Ishikawa (cell line): ENCODE measurements at regions not wholly inside any gene's neighbourhood (a gene's known extent, or its start where the extent isn't known, plus 50 kb on each side); places are given as distances from the start of the nearest gene placed in this dataset.

Experiments used
- CEBPB ChIP-seq: IDR thresholded peaks from 2 replicates; pipeline ENCODE4 v1.6.1; 2012
- CREB1 ChIP-seq: IDR thresholded peaks from 2 replicates; pipeline ENCODE4 v1.6.1; 2012; ENCODE audit warnings: low read depth
- EP300 ChIP-seq: IDR thresholded peaks from 2 replicates; pipeline ENCODE4 v1.6.1; 2012; ENCODE audit warnings: borderline replicate concordance
- FOXM1 ChIP-seq: IDR thresholded peaks from 2 replicates; pipeline ENCODE4 v1.6.1; 2012; ENCODE audit warnings: low read depth, borderline replicate concordance
- NFIC ChIP-seq: IDR thresholded peaks from 2 replicates; pipeline ENCODE4 v1.6.1; 2012
- RAD21 ChIP-seq: IDR thresholded peaks from 2 replicates; pipeline ENCODE4 v1.6.1; 2012; ENCODE audit warnings: low read depth
- TAF1 ChIP-seq: IDR thresholded peaks from 2 replicates; pipeline ENCODE4 v1.6.1; 2012; ENCODE audit warnings: low read depth, mild to moderate bottlenecking
- TCF12 ChIP-seq: IDR thresholded peaks from 2 replicates; pipeline ENCODE4 v1.6.1; 2012; ENCODE audit warnings: low read depth
- TEAD4 ChIP-seq: IDR thresholded peaks from 2 replicates; pipeline ENCODE4 v1.6.1; 2012
- YY1 ChIP-seq: IDR thresholded peaks from 2 replicates; pipeline ENCODE4 v1.6.1; 2012; ENCODE audit warnings: low read depth
- ZBTB7A ChIP-seq: IDR thresholded peaks from 2 replicates; pipeline ENCODE4 v1.6.1; 2012; ENCODE audit warnings: low read depth
- TF ChIP-seq, protein P1 (sequence below): IDR thresholded peaks from 2 replicates; pipeline ENCODE4 v1.6.1; 2012
- TF ChIP-seq, protein P2 (sequence below): IDR thresholded peaks from 2 replicates; pipeline ENCODE4 v1.6.1; 2012; ENCODE audit warnings: low read depth, mild to moderate bottlenecking
- TF ChIP-seq, protein P3 (sequence below): IDR thresholded peaks from 2 replicates; pipeline ENCODE4 v1.6.1; 2012

DNA sequence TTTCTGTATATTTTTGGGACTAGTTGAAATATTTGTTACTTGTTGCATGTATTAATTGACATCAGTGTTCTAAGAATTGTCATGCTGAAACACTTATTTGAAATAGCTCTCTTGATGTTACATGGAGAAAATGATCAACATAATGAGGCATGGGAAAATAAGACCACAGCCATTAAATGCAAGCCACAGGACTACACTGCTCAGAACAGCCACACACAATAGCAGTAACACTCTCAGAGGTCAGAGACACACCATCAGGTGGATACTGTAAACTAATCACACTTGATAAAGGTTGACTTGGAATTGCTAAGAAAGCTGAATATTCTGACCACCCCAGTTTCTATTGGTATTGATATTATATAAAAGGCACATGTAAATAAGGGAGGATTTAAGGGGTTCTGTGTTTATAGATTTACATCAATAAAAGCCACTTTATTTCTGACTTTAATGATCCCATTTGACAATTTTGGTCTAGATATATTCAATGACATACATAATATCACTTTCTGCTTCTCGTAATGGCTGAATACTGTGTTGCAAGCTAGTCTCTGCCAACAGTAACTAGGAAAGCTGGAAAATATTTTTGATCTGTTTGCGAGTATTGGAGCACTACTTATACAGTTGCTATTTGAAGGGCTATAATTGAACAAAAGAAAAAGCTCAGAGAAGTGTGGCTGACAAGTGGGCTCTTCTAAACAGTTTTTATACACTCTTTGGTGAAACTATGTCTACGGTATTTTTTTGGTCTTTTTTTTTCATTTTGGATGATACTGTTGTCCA is 876.5 kb upstream of the INTU start:
- TF ChIP-seq, protein P1, sequence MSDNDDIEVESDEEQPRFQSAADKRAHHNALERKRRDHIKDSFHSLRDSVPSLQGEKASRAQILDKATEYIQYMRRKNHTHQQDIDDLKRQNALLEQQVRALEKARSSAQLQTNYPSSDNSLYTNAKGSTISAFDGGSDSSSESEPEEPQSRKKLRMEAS: no peak
- TF ChIP-seq TCF12 (no peak), FOXM1 (no peak), CREB1 (no peak), EP300 (no peak), TAF1 (no peak), RAD21 (no peak), NFIC (no peak), YY1 (no peak), CEBPB (no peak), TEAD4 (no peak), ZBTB7A (no peak)
- TF ChIP-seq, protein P2, sequence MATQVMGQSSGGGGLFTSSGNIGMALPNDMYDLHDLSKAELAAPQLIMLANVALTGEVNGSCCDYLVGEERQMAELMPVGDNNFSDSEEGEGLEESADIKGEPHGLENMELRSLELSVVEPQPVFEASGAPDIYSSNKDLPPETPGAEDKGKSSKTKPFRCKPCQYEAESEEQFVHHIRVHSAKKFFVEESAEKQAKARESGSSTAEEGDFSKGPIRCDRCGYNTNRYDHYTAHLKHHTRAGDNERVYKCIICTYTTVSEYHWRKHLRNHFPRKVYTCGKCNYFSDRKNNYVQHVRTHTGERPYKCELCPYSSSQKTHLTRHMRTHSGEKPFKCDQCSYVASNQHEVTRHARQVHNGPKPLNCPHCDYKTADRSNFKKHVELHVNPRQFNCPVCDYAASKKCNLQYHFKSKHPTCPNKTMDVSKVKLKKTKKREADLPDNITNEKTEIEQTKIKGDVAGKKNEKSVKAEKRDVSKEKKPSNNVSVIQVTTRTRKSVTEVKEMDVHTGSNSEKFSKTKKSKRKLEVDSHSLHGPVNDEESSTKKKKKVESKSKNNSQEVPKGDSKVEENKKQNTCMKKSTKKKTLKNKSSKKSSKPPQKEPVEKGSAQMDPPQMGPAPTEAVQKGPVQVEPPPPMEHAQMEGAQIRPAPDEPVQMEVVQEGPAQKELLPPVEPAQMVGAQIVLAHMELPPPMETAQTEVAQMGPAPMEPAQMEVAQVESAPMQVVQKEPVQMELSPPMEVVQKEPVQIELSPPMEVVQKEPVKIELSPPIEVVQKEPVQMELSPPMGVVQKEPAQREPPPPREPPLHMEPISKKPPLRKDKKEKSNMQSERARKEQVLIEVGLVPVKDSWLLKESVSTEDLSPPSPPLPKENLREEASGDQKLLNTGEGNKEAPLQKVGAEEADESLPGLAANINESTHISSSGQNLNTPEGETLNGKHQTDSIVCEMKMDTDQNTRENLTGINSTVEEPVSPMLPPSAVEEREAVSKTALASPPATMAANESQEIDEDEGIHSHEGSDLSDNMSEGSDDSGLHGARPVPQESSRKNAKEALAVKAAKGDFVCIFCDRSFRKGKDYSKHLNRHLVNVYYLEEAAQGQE: no peak
- TF ChIP-seq, protein P3, sequence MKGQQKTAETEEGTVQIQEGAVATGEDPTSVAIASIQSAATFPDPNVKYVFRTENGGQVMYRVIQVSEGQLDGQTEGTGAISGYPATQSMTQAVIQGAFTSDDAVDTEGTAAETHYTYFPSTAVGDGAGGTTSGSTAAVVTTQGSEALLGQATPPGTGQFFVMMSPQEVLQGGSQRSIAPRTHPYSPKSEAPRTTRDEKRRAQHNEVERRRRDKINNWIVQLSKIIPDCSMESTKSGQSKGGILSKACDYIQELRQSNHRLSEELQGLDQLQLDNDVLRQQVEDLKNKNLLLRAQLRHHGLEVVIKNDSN: no peak
